HG02623 (cell line): ENCODE measurements at regions not wholly inside any gene's neighbourhood (a gene's known extent, or its start where the extent isn't known, plus 50 kb on each side); places are given as distances from the start of the nearest gene placed in this dataset.

Experiments
- ATAC-seq: cut with Tn5 transposase; IDR thresholded peaks from one replicate; pipeline ENCODE4 v1.9.1; 2021; ENCODE audit warnings: moderate library complexity; ENCODE audit not compliant: unreplicated experiment

DNA sequence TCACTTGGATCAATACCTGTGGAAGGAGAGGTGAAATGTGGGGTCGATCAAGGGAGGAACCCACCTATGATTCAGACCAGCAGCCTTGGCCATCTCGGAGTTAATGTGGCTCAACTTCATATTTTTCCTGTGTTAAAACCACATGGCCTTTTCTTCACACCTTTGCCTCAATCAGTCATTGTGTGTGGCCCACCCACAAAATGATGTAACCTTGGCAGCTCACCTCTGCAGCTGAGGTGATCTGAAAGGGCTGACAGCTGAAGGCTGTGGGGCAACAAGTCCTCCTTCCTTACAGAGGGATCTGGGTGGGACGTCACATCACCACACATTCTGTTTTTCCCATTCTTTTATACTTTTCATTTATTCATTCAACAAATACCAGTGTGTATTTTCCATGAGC, 357.1 kb upstream of the HSF2 start:
- no peak for ATAC-seq

DNA sequence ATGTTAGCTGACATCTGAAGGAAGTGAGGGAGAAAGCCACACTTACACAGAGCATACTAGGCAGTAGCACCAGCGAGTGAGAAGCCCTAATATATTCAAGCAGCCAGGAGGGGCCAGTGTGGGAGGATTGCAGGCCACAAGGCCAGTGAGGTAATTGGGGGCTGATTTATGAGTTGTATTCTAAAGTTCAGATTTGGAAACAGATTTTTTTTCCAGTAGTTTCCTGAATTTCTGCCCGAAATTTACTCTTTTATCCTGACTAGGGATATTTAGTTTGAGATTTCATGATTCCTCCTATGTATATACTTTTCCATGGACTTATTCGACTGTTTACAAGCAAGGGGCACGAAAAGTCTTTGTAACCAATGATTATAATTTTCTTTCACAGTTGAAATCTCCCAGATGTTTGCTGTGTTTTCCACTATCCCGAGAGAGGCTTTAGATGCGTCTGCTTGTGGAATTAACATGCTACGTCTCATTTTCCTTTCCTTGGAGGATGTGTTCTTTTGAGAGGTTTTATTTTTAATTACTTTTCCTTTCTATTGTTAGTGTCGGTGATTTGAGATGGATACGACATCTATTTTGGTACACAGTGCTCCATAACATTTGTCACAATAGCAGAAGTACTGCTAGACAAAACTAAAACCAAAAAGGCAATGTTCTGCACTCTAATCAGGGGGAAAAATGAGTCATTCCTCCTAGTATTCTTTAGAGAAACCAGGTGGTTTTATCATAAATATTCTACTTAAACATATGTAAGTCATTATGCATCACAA, 356.3 kb upstream of the HSF2 start:
- no peak for ATAC-seq

GRCh38 chr6:122048570-122048969, 350.9 kb upstream of the HSF2 start:
- ATAC-seq, result no peak

DNA sequence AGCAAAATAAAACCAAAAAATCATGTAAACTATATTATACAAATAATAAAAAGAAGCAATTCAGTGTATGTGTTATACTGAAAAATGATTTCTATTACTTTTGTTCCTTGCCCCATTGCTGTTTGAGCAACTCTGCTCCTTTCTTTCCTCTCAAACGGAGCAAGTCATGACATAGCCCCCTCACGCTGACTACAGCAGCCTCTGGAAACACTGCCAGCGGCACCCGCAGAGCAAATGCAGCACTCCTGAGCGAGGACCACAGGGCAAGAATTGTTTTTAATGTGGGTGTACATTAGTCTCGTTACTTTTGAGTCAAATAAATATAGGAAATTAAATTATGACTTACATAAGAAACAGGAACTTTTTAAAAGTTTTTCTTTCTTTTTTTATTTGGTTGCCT, 350.1 kb upstream of the HSF2 start:
- ATAC-seq, result no peak

GRCh38 chr6:122050242-122050755, 349.2 kb upstream of the HSF2 start:
- no peak for ATAC-seq

DNA sequence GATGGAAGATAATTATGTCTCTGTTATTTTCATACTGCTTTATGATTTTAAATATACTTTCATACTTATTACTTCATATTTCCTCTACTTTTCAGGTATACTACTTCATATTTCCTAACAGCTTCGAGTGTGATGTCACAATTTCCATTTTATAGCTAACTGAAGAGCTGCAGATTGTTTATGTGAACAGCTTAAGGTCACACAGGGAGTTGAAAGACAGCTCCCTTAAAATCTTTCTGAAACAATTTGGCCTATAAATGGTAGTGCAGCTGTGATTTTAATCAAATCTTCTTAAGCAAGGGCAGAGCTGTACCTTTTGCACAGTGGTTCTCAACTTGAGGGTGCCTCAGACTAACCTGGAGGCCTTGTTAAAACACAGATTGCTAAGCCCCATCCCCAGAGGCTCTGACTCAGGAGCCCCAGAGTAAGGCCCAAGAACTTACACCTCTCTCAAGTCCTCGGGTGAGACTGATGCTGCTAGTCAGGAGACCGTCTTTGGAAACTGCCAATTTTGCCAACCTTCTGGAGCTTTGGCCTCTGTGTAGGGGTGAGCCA, 347.0 kb upstream of the HSF2 start:
- no peak for ATAC-seq

DNA sequence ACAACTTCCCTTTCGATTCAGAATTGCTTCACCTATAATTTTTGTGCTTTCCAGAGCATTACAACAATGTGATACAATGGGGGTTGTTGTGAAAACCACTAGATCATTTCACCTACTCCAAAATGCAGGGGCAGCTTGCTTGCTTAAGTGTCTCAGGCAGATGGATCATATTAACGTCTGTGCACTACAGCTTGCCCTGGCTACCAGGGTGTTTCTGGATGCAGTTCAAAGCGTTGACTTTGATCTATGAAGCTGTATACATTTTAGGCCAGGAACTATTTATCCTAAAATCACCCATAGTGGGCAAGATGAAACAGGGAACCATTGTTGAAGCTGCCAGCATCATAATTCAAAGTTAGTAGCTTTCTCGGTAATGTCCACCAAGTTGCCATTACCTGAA, 339.5 kb upstream of the HSF2 start:
- no peak for ATAC-seq

DNA sequence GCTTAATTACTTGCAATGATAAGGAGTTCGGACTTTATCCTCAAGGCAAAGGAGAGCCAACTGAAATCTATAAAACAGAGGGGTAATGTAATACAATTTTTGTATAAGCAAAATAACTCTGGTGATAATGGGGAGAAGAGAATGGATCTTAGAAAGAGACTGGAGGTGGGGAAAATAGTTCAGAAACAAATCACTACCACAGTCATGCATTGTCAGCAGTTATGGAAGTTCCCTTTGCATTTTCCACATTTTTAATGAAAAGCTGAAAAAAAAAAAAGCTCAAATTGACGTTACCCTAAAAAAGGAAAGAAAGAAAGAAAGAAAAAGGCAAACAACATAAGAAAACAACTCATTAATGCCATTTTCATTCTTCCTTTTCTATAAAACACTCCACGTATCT, 337.6 kb upstream of the HSF2 start:
- ATAC-seq, result no peak

- no peak for ATAC-seq
Measured at GRCh38 chr6:122063076-122063475, 336.4 kb upstream of the HSF2 start.

- ATAC-seq, result no peak
Measured at GRCh38 chr6:122063761-122064160, 335.7 kb upstream of the HSF2 start.

GRCh38 chr6:122066200-122066599, 333.3 kb upstream of the HSF2 start:
- ATAC-seq, result no peak

GRCh38 chr6:122068291-122068769, 331.1 kb upstream of the HSF2 start:
- no peak for ATAC-seq

GRCh38 chr6:122069932-122070331, 329.5 kb upstream of the HSF2 start:
- no peak for ATAC-seq

DNA sequence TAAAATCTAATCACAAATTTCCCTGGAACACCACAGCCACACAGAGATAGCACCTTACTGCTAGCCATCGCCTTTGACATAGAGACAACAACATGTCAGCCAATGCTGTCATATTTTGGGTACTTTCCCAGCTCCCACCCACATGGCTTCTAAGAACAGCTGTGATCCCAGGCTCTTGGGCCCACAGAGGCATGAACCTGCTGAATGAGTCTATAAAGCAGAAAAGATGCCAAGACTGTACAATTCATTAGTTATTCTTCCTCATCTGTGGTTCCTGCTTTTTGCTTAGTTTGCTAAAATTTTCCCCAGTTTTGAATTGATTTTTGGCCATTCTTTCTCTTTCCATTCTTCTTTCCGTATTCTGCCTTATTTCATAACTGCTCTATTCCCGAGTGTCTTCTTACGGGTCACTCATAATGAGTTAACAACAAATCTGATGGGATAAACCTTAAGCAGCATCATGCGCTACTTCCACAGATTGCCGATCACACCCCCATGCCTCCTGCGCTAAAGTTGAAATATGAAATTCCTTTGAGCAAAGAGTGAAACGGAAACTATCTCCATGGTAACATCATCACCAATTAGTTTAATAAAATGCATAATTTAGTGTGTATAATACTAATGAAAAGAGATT, 327.3 kb upstream of the HSF2 start:
- ATAC-seq, result no peak

- no peak for ATAC-seq
Measured at GRCh38 chr6:122075084-122075838, 324.2 kb upstream of the HSF2 start.

GRCh38 chr6:122075917-122076316, 323.5 kb upstream of the HSF2 start:
- ATAC-seq, result no peak

DNA sequence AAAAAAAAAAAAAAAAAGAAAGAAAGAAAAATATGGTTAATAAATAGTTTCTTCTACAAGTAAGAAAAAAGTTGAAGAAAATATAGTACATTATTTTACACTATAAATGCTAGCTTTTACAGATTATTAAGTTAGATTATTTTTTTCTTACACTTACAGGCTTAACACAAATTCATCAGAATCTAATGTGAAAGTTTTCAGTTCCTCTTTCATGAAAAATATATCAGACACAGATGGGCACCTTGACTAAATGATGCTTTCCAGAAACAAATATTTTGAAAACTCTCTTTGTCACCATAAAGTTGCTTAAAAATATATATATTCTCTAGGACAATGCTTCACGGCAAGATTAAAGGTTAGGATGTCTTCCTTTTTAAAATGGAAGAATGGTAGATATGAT, 321.8 kb upstream of the HSF2 start:
- ATAC-seq, result no peak

GRCh38 chr6:122078481-122078880, 321.0 kb upstream of the HSF2 start:
- no peak for ATAC-seq

- no peak for ATAC-seq
Measured at GRCh38 chr6:122079916-122080315, 319.5 kb upstream of the HSF2 start.

DNA sequence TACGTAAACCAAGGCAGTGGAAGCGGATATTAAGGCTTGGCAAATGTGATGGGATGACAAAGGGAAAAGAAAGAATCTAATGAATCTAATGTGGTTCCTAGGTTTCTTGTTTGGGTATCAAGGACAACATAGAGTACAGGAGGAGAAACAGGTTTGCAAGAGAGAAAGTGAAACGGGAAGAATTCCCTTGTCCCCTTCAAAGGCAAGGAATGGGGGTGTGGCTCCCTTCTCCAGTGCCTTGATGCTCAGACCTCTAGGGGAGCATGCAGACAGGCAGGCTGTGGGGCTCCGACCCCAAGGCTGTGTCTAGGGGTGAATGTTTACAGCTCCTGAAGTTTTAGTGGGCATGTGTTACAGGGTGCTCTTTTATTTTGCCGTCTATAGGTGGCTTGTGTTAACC, 317.5 kb upstream of the HSF2 start:
- no peak for ATAC-seq

- ATAC-seq, result no peak
Measured at GRCh38 chr6:122082370-122082769, 317.1 kb upstream of the HSF2 start.
